Right atrium auricular region (tissue), 2 donors: ENCODE measurements at regions not wholly inside any gene's neighbourhood (a gene's known extent, or its start where the extent isn't known, plus 50 kb on each side); places are given as distances from the start of the nearest gene placed in this dataset.

Source experiments
- DNase-seq: peaks from one replicate; pipeline ENCODE4 v3.0.0-alpha.2; 2019; ENCODE audit warnings: low spot score
- H3K27ac ChIP-seq, 2 donors: fragments of 200-600 bp; sonication (generic); 1 replicate in 1 of 2; 2 replicates in 1 of 2; pipeline ENCODE4 v1.5.1; 2016 to 2019
- H3K27me3 ChIP-seq, 2 donors: fragments of 200-600 bp; sonication (generic); one replicate each; pipeline versions ENCODE4 v1.5.1 to v1.6.0; 2017 to 2019
- H3K36me3 ChIP-seq: fragments of 200-600 bp; sonication (generic); one replicate; pipeline ENCODE4 v1.5.1; 2016
- H3K4me1 ChIP-seq, 2 donors: fragments of 200-600 bp; sonication (generic); one replicate each; pipeline versions ENCODE4 v1.5.1 to v1.6.0; 2017 to 2019
- H3K4me3 ChIP-seq, 2 donors: fragments of 200-600 bp; sonication (generic); 1 replicate in 1 of 2; 2 replicates in 1 of 2; pipeline ENCODE4 v1.5.1; 2017 to 2019; ENCODE audit warnings: mild to moderate bottlenecking in 1 of 2, moderate library complexity in 1 of 2
- H3K9me3 ChIP-seq, 2 donors: fragments of 200-600 bp; sonication (generic); one replicate each; pipeline ENCODE4 v1.5.1; 2019
- TF ChIP-seq, protein P1 (sequence below), 2 donors: fragments of 200-600 bp; sonication (generic); IDR thresholded peaks; one replicate each; pipeline ENCODE4 v1.5.1; 2019; ENCODE audit warnings: antibody characterized with exemption in 2 of 2

DNA sequence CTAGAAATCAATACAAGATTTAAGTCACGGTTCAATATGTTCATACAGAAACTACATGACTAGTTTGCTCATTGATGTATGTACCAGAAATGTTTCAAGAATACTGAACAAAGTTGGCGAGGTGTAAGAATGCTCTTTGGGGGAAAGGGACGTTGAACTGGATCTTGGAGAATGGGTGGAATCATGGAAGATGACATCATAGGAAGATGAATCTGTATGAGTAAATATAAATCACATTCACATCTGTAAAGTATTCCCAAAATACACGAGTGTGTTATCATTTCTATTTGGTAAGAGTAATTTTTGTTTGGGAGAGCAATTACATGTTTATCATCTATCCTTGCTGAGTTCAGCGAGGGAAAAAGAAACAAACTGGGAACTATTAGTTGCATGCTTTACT is 162.2 kb upstream of the TMTC1 start:
- Histone ChIP-seq H3K27ac (no peak overlapping the region), H3K27me3 (no peaks in the 10 kb centered on the region), H3K36me3 (no peaks in the 10 kb centered on the region), H3K4me3 (no peak overlapping the region), H3K4me1 (no peaks in the 10 kb centered on the region), H3K9me3 (no peaks in the 10 kb centered on the region)
- DNase-seq = no peak
- TF ChIP-seq, protein P1, sequence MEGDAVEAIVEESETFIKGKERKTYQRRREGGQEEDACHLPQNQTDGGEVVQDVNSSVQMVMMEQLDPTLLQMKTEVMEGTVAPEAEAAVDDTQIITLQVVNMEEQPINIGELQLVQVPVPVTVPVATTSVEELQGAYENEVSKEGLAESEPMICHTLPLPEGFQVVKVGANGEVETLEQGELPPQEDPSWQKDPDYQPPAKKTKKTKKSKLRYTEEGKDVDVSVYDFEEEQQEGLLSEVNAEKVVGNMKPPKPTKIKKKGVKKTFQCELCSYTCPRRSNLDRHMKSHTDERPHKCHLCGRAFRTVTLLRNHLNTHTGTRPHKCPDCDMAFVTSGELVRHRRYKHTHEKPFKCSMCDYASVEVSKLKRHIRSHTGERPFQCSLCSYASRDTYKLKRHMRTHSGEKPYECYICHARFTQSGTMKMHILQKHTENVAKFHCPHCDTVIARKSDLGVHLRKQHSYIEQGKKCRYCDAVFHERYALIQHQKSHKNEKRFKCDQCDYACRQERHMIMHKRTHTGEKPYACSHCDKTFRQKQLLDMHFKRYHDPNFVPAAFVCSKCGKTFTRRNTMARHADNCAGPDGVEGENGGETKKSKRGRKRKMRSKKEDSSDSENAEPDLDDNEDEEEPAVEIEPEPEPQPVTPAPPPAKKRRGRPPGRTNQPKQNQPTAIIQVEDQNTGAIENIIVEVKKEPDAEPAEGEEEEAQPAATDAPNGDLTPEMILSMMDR (IDR thresholded peaks at IDR 0.05) = no peak

DNA sequence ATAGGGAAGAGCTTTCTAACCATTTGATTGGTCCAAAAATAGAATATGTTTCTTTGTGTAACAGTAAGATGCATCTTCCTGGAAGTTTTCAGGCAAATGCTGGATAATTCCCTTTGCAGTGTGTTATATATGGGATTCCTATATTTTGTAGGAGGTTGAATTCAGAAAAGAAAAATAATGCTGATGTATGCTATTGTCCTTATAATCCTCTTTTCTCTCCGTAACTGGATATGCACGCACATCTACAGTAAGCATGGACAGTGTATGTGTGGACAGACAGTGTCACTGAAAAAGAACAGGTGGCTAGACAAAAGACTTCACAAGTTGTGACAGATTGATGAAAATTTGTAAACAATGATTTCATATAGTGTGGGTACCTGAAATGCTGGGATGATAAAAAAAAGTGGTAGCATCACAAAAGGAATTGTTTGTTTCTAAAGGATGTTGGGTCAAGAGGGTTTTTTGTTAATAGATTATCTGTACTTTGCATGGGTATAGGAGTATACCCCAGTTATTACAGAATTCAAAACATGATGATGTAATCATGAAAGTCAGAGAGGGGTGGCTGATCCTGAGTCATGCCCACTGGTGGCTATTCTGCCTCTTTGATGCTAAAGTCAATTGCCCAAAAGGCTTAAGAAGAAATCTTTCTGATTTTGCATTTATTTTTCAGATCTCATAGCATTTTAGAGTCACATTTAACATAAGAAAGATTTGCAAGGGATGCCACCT is 160.7 kb upstream of the TMTC1 start:
- Histone ChIP-seq H3K36me3 (no peaks in the 10 kb centered on the region), H3K27ac (no peak overlapping the region), H3K27me3 (no peaks in the 10 kb centered on the region), H3K9me3 (peaks cover 3 to 10% of the 10 kb centered on the region in 2 donors), H3K4me3 (no peak overlapping the region), H3K4me1 (no peaks in the 10 kb centered on the region)
- TF ChIP-seq, protein P1 (IDR thresholded peaks at IDR 0.05) = no peak
- no peak for DNase-seq

DNA sequence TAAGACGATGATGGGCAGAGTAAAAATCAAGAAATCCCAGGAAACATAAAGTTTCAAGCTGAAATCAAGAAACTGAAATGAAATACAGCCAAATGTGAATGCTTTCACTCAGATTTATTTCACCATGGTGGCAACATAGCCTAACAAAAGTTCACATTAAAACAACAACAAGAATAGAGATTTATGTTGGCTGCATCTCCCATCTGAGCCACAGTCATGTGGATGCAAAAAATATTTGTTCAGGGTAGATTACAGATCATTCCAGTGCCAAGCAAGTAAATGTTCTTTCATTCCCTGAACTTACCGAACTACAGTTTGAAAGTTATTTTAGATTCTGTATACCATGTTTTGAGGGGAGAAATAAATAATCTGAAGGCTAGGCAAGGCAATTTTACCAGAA is 159.9 kb upstream of the TMTC1 start:
- DNase-seq = no peak
- Histone ChIP-seq H3K27me3 (no peaks in the 10 kb centered on the region), H3K9me3 (peaks cover 3 to 10% of the 10 kb centered on the region in 2 donors), H3K4me1 (no peaks in the 10 kb centered on the region), H3K27ac (no peak overlapping the region), H3K4me3 (no peak overlapping the region), H3K36me3 (no peaks in the 10 kb centered on the region)
- TF ChIP-seq, protein P1 (IDR thresholded peaks at IDR 0.05) = no peak

DNA sequence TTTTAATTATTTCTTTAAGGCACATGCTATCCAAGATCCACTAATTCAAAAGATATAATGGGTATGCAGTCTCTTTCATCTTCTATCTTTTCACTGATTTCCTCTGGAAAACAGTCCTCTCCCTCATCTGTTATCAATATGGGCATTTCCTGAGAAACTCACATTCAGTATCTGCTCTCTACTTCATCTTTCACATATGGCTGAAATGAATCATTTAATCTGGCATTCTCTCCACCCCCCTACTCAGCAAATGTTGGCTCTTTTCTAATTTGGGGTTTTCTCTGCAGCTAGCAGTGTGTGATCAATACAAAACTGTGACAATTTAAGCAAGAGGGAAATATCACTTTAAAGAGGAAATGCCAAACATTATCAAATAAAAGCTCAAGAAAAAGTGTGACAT is 157.1 kb upstream of the TMTC1 start:
- no peaks in the 10 kb centered on the region for H3K27me3 ChIP-seq
- no peaks in the 10 kb centered on the region for H3K36me3 ChIP-seq
- TF ChIP-seq, protein P1 (IDR thresholded peaks at IDR 0.05) = no peak
- no peak overlapping the region for H3K4me3 ChIP-seq
- H3K9me3 ChIP-seq = peaks cover 3 to 10% of the 10 kb centered on the region in 2 donors
- no peaks in the 10 kb centered on the region for H3K4me1 ChIP-seq
- no peak overlapping the region for H3K27ac ChIP-seq
- no peak for DNase-seq

DNA sequence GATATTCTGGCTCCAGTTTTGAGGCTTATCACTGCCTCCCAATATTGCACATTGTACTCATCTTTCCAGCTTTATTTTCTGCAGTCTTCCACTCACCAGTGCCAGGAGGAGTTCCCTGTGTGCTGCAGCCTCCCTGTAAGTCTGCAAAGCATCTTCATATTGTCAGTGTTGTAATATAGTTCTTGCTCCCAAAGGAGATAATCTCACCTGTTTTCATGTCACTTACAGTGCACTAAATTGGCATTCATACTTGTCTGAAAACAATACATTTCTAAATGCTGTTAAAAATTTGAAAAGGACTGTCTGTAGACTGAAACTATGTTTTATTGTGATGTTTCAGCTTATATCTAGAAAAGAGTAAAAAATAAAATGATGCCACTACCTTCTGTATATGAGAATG is 146.8 kb upstream of the TMTC1 start:
- no peaks in the 10 kb centered on the region for H3K9me3 ChIP-seq

More for the DNA sequence above, 146.8 kb upstream of the TMTC1 start:
- H3K27me3 ChIP-seq = no peaks in the 10 kb centered on the region
- H3K27ac ChIP-seq = no peak overlapping the region
- no peaks in the 10 kb centered on the region for H3K4me1 ChIP-seq
- TF ChIP-seq, protein P1 (IDR thresholded peaks at IDR 0.05) = no peak
- no peaks in the 10 kb centered on the region for H3K36me3 ChIP-seq
- H3K4me3 ChIP-seq = no peak overlapping the region
- DNase-seq = no peak
